ENCODE measurements at regions not wholly inside any gene's neighbourhood (a gene's known extent, or its start where the extent isn't known, plus 50 kb on each side); places are given as distances from the start of the nearest gene placed in this dataset.

DNA sequence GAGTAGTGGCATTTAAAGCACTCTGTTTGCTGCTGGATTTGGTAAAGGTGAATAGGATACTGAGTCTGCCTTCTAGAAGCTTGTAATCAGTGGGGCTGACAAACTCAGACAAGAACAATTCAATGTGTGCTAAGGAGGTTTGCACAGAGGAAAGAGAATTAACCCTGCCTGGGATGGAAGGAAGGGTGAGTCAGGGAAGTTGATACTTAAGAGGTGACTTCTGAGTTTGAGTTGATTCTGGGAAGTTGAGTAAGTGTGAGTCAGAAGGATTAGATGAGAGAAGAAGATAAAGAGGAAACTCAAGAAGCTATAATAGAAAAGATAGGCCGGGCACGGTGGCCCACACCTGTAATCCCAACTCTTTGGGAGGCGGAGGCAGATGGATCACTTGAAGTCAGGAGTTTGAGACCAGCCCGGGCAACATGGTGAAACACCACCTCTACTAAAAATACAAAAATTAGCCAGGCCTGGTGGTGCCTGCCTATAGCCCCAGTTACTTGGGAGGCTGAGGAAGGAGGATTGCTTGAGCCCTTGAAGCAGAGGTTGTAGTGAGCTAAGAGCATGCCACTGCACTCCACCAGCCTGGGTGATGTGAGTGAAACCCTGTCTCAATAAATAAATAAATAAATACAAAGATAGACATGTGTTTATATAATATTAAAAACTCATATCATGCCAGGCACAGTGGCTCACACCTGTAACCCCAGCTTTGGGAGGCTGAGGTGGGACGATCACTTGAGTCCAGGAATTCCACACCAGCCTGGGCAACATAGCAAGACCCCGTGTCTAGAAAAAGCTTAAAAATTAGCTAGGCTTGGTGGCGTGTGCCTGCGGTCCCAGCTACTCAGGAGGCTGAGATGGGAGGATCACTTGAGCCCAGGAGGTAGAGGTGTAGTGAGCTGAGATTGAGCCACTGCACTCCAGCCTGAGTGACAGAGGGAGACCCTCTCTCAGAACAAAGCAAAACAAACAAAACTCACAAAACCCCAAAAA, 126.8 kb upstream of the CPM start:
- 83 to 86% methylated on average over 8 of the region's 8 CpGs for WGBS, 2 donors

GRCh38 chr12:69061574-69061973, 128.6 kb upstream of the CPM start:
- no peak for DNase-seq (ENCODE audit: low spot score in 2 of 2)
- 43 to 62% methylated on average over 1 of the region's 1 CpG for WGBS, 2 donors
- no peak overlapping the region for H3K4me3 ChIP-seq (ENCODE audit: low read depth, poor library complexity, severe bottlenecking)
- TF ChIP-seq, protein P1, sequence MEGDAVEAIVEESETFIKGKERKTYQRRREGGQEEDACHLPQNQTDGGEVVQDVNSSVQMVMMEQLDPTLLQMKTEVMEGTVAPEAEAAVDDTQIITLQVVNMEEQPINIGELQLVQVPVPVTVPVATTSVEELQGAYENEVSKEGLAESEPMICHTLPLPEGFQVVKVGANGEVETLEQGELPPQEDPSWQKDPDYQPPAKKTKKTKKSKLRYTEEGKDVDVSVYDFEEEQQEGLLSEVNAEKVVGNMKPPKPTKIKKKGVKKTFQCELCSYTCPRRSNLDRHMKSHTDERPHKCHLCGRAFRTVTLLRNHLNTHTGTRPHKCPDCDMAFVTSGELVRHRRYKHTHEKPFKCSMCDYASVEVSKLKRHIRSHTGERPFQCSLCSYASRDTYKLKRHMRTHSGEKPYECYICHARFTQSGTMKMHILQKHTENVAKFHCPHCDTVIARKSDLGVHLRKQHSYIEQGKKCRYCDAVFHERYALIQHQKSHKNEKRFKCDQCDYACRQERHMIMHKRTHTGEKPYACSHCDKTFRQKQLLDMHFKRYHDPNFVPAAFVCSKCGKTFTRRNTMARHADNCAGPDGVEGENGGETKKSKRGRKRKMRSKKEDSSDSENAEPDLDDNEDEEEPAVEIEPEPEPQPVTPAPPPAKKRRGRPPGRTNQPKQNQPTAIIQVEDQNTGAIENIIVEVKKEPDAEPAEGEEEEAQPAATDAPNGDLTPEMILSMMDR (IDR thresholded peaks at IDR 0.05), result no peak
- no peak for TF ChIP-seq POLR2A (IDR thresholded peaks at IDR 0.05)
- intact Hi-C loops (cut with DNase I; ENCODE audit: low total_unique reads), result no loop called here

More for the DNA sequence above, 126.8 kb upstream of the CPM start:
- TF ChIP-seq, protein P1 (IDR thresholded peaks at IDR 0.05), result no peak
- no peak for TF ChIP-seq POLR2A (IDR thresholded peaks at IDR 0.05)
- no peak for DNase-seq (ENCODE audit: low spot score in 2 of 2)
- intact Hi-C loops (cut with DNase I; ENCODE audit: low total_unique reads), result no loop called here
- no peak overlapping the region for H3K4me3 ChIP-seq (ENCODE audit: low read depth, poor library complexity, severe bottlenecking)

- intact Hi-C loops (cut with DNase I; ENCODE audit: low total_unique reads), result no loop called here
- 66 to 75% methylated on average over 3 of the region's 3 CpGs for WGBS, 2 donors
These were observed 129.8 kb upstream of the CPM start for GRCh38 chr12:69062621-69063237.

DNA sequence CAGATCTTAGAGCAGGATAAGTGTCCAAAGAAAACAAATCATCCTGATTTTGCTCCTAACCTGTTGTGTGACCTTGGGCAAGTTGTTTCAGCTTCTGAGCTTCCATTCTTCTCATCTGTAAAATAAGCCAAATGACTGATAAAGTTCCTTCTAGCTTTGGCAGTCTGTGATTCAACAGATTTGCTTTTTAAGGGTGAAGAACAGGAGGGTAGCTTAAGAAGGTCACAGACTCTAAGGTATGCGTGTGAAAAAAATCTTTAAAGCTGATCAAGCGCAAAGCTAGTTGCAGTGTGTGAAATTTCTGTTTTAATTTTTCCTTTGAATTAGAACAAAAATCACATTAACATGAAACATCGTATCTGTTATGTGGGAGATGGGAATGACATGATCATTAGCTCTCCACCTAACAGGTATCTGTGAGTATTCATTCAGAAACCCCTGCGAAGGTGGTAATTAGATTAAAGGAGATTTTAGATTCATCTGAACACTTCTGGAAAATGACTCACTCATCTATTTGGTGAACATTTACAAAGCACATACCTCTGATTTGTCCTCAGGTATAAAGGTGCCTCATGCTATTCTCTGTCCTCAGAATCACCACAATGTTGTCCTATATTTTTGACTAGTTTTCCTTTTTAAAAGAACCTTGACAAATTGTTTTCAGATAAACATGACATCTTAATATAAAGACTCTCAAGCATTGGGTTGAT, 131.9 kb upstream of the CPM start:
- no peak for DNase-seq (ENCODE audit: low spot score in 2 of 2)
- 87 to 91% methylated on average over 4 of the region's 4 CpGs for WGBS, 2 donors
- no peak overlapping the region for H3K4me3 ChIP-seq (ENCODE audit: low read depth, poor library complexity, severe bottlenecking)
- intact Hi-C loops (cut with DNase I; ENCODE audit: low total_unique reads), result no loop called here
- TF ChIP-seq, protein P1 (IDR thresholded peaks at IDR 0.05), result no peak
- TF ChIP-seq POLR2A (IDR thresholded peaks at IDR 0.05), result no peak

More at GRCh38 chr12:69062621-69063237, 129.8 kb upstream of the CPM start:
- H3K4me3 ChIP-seq (ENCODE audit: low read depth, poor library complexity, severe bottlenecking), result no peak overlapping the region
- TF ChIP-seq, protein P1 (IDR thresholded peaks at IDR 0.05), result no peak
- no peak for TF ChIP-seq POLR2A (IDR thresholded peaks at IDR 0.05)
- no peak for DNase-seq (ENCODE audit: low spot score in 2 of 2)

DNA sequence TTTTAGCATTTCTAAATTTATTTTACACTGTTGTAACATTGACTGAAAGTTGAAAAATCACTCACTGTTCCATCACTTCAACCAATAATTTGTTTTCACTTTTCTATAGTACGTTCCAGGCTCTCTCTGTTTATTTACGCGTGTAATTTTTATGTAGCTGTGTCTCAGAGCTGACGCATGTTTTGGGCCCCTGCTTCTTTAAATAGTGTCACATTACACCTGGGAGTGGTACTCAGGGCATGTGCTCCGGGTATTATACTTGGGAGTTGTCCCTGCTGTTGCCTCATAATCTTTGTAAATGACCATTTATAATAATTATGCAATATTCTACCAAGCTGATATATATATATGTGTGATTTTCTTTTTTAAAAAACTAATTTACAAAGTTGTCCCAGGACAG, 132.8 kb upstream of the CPM start:
- no peak for TF ChIP-seq POLR2A (IDR thresholded peaks at IDR 0.05)
- TF ChIP-seq, protein P1 (IDR thresholded peaks at IDR 0.05), result no peak
- no peak overlapping the region for H3K4me3 ChIP-seq (ENCODE audit: low read depth, poor library complexity, severe bottlenecking)
- intact Hi-C loops (cut with DNase I; ENCODE audit: low total_unique reads), result no loop called here
- WGBS, 2 donors, result 81 to 85% methylated on average over 5 of the region's 5 CpGs
- DNase-seq (ENCODE audit: low spot score in 2 of 2), result no peak

All from lower leg skin (tissue), 4 donors.